ENCODE measurements at regions not wholly inside any gene's neighbourhood (a gene's known extent, or its start where the extent isn't known, plus 50 kb on each side); places are given as distances from the start of the nearest gene placed in this dataset.

DNA sequence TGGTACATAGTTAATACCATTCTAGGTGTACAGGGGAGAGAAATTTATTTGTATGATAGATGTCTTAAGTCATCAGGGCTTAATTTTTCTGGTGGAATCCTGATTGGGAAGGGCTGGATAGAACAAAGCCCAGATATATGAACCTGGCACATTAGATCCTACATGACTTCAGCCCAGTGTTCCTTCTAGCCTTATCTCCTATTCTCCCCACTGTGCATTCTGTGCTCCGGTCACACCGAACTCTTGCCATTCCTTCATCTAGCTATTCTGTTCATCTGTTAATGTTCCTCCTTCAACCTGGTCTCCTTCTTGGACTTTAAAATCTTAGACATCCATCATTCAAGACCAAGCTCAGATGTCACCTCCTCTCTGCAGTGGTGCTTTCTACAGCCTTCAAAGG is 68.9 kb upstream of the EED start:
- H3K27ac ChIP-seq = no peak overlapping the region
- intact Hi-C loops (cut with DNase I) = no loop called here
- DNase-seq = no peak

GRCh38 chr11:86175191-86175590 is 69.4 kb upstream of the EED start:
- peaks cover 4 to 26% of the 10 kb centered on the region in 2 donors for H3K4me1 ChIP-seq

More for the DNA sequence above, 68.9 kb upstream of the EED start:
- H3K9me3 ChIP-seq = no peaks in the 10 kb centered on the region
- no peak overlapping the region for H3K4me3 ChIP-seq
- H3K27me3 ChIP-seq = no peaks in the 10 kb centered on the region
- no peak for TF ChIP-seq CTCF (IDR thresholded peaks at IDR 0.05)
- H3K4me1 ChIP-seq = peaks cover 4 to 31% of the 10 kb centered on the region in 2 donors
- no peaks in the 10 kb centered on the region for H3K36me3 ChIP-seq
- no peak for ATAC-seq

DNA sequence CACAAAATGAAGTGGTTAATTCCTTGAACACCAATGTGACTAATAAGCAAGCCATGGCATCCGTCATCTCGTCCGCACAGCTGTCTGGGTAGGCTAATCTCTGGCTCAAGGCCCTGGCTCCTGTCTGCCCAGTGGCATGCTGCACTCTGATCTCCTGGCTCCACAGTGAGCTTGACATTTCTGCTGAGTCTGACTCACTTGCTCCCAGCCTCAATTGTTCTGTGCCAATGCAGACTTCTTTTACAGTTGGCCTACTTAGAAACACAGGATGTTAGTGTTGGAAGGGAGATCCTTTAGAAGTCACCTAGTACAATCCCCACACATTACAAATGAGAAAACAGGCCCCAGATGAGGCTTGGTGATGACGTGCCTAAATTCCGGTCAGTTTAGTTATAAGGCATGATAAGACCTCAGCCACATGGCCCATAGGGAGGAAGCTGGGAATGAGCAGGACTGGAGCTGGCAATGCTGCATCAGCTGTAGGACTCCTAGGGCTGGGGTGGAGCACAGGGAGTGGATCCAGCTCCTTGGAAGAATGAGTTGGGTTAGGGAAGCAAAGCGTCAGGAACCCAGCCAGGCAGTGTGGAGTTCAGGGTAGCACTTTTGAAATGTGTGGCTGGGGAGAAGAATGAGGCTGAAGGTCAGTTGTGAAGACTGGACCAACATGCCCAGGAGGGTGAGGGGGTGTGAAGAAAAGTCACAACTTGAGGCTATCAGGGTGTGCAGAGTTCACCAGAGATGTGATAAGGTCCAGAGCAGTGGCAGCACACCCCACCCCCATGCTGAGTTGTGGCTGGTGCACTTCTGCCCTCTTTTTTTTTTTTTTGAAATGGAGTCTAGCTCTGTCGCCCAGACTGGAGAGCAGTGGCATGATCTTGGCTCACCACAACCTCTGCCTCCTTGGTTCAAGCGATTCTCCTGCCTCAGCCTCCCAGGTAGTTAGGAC is 70.2 kb upstream of the EED start:
- Histone ChIP-seq H3K9me3 (no peaks in the 10 kb centered on the region), H3K36me3 (no peaks in the 10 kb centered on the region), H3K27ac (peak overlapping the region; percentile 63 to 66), H3K4me1 (peaks cover 4 to 24% of the 10 kb centered on the region in 2 donors), H3K4me3 (no peak overlapping the region), H3K27me3 (no peaks in the 10 kb centered on the region)
- no peak for TF ChIP-seq CTCF (IDR thresholded peaks at IDR 0.05)
- intact Hi-C loops (cut with DNase I) = no loop called here
- ATAC-seq = peak; percentile 71
- DNase-seq = peak in 1 of 4 donors; percentile 46

More at GRCh38 chr11:86175191-86175590, 69.4 kb upstream of the EED start:
- no peak for TF ChIP-seq CTCF (IDR thresholded peaks at IDR 0.05)
- intact Hi-C loops (cut with DNase I) = no loop called here
- no peak for ATAC-seq
- Histone ChIP-seq H3K9me3 (no peaks in the 10 kb centered on the region), H3K36me3 (no peaks in the 10 kb centered on the region), H3K4me3 (no peak overlapping the region), H3K27ac (peak overlapping the region in 1 of 2 donors; percentile 66), H3K27me3 (no peaks in the 10 kb centered on the region)
- DNase-seq = no peak

DNA sequence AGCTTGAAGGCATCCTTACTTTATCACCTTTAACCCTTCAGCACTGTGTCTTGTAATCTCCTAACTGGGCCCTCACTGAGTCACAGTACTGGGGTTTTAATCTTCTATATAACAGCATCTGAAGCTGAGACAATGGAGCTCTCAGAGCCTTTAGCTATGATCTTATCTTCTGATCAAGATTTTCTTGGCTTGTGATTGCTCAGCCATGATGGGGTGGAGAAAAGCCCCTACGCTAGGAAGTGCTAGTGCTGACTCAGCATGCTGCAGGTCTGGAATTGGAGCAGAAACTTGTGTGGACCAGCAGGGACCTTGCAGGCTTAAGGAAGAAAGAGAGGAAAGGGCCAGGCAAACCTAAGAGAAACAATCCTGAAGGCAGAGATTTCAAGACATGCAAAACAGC is 71.7 kb upstream of the EED start:
- no peak for TF ChIP-seq CTCF (IDR thresholded peaks at IDR 0.05)
- Histone ChIP-seq H3K9me3 (no peaks in the 10 kb centered on the region), H3K4me3 (no peak overlapping the region), H3K4me1 (peaks cover 4 to 16% of the 10 kb centered on the region in 2 donors), H3K27me3 (no peaks in the 10 kb centered on the region), H3K36me3 (no peaks in the 10 kb centered on the region), H3K27ac (no peak overlapping the region)
- DNase-seq (no peak), ATAC-seq (no peak)
- intact Hi-C loops (cut with DNase I) = no loop called here

- no peaks in the 10 kb centered on the region for H3K9me3 ChIP-seq
- no peak for TF ChIP-seq CTCF (IDR thresholded peaks at IDR 0.05)
- ATAC-seq (no peak), DNase-seq (no peak)
- H3K4me1 ChIP-seq = peaks cover 4 to 6% of the 10 kb centered on the region in 2 donors
- no peaks in the 10 kb centered on the region for H3K36me3 ChIP-seq
- intact Hi-C loops (cut with DNase I) = no loop called here
- no peak overlapping the region for H3K4me3 ChIP-seq
- H3K27ac ChIP-seq = no peak overlapping the region
- H3K27me3 ChIP-seq = no peaks in the 10 kb centered on the region
Measured at GRCh38 chr11:86171627-86172026, 72.9 kb upstream of the EED start.
